GM18508 (cell line): ENCODE measurements at regions not wholly inside any gene's neighbourhood (a gene's known extent, or its start where the extent isn't known, plus 50 kb on each side); places are given as distances from the start of the nearest gene placed in this dataset.
"Not testable (repeated sequence)": the region's sequence is repeated elsewhere in the genome, so short reads cannot be mapped to it uniquely, and the experiment has no call there.

ENCODE experiments used
- ATAC-seq: cut with Tn5 transposase; IDR thresholded peaks from one replicate; pipeline ENCODE4 v1.9.1; 2021; ENCODE audit warnings: moderate number of reproducible peaks; ENCODE audit not compliant: insufficient read depth, unreplicated experiment

DNA sequence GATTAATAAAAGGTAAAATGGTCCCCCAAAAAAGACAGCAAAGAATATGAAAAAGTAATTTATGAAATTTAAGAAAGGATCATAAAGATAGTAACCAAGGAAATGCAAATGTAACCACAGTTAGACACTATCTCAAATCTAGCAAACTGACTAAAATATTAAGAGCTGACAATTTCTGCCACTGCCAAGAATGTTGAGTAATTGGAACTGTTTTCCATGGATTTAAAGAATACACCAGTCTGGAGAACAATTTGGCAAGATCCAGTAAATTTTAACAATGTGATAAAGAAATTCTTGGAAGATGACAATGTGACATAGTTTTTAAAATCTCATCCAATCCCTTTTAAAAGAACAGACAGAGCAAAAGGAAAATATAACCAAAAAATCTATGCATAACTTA lies 798.0 kb upstream of the MGAT4C start:
- ATAC-seq: no peak

DNA sequence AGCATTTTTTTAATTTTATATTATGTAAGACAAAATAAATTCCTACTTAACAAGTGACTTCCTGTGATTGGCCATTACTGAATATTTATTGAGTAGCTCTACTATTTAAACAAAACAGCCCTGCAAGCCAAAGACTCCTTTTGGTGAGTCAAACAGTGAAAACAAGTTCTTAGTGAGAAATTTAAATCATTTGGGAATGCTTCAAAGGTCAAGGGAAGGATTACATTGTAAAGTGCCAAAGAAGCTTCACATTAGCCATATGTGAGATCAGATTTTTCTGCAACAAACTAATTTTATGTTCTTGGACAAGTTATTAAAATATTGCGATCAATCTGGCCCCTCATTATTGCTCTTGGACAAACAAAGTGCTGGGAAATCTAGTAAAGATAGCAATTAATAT lies 795.4 kb upstream of the MGAT4C start:
- no peak for ATAC-seq

DNA sequence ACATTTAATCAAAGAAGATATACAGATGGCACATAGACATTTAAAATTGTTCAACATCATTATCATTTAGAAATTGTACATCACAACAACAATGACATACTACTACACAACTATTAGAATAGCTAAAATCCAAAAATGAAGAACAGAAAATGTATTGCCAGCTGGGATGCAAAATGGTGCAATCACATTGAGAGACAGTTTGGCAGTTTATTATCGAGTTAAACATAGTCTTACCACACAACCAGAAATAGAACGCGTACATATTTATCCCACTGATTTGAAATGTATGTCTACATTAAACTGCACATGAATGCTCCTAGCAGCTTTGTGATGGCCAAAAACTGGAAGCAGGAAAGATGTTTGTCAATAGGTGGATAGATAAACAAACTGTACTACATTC lies 791.5 kb upstream of the MGAT4C start:
- ATAC-seq: no peak

DNA sequence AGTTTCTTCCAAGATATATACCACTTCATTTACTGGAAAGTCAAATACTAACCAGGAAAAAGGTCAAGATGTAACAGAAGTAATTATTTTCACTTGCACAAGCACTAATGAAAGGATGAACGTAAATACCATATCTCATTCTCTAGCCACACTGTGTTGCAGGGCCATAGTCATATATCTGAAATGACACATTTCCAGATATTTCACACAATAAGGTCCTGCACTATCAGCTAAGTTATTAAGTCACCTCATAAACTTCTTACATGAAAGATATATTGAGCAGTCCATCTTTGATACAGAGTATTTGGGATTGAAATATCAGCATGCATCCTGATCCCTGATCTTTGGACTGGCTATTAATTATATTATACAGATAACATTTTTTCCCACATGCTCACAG lies 783.3 kb upstream of the MGAT4C start:
- ATAC-seq: no peak

DNA sequence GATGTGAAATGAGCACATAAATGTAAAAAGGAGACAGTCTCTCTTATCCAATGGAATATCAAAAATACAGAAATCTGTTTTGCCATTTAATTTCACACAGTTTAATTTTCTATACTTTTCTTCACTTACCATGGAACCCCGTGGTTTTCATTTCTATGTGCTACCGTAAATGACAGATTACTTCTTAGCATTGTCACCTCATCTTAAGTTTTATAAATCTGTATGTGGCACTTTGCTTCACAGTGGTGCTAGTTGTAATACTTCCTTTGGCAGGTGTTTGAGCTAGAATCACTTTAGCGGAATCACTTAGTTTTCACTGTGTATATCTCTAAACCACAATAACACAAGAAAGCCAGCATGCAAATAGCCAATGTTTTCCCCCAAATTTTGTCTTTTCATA lies 781.9 kb upstream of the MGAT4C start:
- ATAC-seq: no peak

DNA sequence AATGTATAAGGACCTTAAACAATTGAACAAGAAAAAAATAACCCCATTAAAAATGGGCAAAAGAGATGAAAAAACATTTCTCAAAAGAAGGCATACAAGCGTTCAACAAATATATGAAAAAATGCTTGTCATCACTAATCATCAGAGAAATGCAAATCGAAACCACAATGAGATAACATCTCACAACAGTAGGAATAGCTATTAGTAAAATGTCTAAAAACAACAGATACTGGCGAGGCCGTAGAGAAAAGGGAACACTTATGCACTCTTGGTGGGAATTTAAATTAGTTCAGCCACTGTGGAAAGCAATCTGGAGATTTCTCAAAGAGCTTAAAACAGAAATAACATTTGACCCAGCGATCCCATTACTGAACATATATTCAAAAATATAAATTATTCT lies 769.8 kb upstream of the MGAT4C start:
- ATAC-seq: no peak

DNA sequence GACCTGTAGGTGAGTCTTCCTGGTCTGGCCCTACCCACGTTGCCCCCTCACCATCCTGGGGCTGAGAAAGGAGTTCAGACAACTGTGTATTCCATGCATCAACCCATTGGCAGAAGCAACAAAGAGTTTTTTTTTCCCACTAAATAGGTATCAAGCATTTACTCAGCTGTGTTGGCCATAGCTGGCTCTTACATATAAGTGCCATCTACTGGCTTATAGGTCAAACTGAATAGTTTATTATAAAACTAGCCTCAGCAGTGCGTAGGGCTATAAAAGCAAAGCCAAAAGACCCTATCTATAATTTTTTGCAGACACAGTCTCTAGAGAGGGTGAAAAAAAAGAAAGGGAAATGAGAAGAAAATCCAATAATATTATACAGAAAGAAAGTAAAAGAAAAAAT lies 765.2 kb upstream of the MGAT4C start:
- no peak for ATAC-seq

DNA sequence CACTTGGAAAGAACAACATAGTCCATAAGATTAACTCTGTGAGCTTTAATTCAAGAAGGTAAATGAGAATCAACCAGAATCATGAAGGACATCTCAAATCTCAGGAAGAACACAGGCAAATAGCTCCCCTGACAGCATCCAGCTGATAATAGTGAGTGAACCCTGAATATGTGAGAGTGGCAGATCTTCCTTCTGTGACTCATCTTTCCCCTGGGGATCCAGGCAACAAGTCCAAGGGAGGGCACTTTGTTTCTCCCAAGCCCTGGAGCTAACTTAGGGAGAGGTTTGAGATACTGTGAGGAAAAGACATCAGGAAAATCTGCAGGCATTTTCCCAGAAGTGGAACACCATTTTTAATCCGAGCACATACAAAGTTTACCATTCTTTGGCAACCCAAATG lies 763.9 kb upstream of the MGAT4C start:
- ATAC-seq: no peak

DNA sequence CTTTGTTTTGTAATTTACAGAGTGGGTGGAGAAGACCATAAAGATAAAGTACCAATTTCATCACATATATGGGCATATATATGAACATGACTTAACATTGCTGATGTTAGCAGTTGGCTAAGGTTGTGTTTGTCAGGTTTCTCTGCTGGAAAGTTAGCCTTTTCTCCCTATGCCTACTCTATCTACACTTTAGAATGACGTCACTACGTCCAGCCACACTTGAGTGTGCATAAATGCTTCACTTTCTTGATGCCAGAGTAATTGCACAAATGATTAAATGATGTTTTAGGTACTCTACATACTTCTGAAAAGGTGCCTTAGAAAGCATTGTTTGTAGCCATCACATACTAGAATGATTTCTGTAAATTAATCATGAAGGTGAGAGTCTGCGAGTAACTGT lies 759.2 kb upstream of the MGAT4C start:
- no peak for ATAC-seq

DNA sequence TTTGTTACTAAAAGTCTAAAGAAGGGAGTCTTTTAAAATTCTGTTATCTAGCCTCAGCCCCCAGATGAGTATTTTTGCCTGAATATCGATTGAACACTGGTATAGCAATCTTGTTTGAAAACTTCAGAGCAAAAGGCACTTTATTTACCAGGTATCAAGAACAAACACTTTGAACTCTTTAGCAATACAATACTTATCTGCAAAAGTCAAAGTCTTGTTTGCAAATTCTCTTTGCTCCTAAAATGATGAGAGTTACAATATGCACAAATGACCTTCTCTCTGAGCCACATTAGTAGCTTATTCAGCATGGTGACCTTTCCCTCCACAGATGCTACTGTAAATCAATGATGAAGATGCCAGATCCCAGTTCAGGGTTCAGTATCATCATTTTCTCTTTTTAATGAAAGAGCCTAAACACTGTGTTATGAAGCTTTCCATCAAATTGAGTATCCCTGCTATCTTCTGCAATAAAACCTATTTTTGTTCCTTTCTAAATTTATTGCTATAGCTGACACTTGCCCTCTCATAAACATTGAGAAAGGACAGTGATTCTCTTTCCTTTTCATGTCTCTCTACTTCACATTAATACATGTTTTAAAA lies 752.7 kb upstream of the MGAT4C start:
- ATAC-seq: no peak

DNA sequence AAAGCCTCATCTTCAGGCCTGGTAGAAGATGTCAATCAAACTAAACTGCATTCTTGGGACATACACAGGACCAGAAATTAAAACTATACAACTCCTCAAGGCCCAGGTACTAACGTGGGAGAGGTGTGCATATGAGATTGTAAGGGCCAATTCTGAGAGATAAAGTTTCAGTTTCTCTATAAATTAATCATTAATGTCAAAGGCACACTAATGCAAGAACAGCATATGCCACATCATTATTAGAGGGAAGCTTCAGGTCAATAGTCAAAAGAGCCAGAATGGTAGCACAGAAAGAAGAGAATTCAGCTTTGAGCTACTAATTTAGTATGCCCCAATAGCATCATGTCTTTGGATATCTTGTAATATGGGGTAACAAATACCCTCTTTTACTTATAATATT lies 744.9 kb upstream of the MGAT4C start:
- ATAC-seq: no peak

DNA sequence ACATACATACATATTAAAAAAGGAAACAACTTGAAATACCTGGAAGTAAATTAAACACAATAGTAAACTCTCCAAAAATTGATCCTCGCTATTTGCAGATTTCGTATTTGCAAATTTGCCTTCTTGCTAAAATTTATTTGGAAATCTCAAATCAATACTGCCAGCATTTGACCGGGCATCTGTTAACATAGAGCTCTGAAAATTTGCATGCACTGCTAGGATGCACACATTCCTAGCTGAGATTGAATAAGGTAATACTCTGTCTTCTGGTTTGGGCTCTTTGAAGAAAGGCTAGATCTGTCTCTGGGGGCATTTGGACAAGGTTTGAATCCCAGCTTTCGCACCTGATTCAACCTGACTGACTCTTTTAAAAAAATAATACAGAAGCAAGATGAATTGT lies 729.1 kb upstream of the MGAT4C start:
- ATAC-seq: no peak

DNA sequence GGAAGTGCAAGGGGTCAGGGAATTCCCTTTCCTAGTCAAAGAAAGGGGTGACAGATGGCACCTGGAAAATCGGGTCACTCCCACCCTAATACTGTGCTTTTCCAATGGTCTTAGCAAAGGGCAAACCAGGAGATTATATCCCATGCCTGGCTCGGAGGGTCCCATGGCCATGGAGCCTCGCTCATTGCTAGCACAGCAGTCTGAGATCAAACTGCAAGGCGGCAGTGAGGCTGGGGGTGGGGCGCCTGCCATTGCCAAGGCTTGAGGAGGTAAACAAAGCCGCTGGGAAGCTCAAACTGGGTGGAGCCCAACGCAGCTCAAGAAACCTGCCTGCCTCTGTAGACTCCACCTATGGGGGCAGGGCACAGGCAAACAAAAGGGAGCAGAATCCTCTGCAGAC lies 714.4 kb upstream of the MGAT4C start:
- ATAC-seq: not testable (repeated sequence)

DNA sequence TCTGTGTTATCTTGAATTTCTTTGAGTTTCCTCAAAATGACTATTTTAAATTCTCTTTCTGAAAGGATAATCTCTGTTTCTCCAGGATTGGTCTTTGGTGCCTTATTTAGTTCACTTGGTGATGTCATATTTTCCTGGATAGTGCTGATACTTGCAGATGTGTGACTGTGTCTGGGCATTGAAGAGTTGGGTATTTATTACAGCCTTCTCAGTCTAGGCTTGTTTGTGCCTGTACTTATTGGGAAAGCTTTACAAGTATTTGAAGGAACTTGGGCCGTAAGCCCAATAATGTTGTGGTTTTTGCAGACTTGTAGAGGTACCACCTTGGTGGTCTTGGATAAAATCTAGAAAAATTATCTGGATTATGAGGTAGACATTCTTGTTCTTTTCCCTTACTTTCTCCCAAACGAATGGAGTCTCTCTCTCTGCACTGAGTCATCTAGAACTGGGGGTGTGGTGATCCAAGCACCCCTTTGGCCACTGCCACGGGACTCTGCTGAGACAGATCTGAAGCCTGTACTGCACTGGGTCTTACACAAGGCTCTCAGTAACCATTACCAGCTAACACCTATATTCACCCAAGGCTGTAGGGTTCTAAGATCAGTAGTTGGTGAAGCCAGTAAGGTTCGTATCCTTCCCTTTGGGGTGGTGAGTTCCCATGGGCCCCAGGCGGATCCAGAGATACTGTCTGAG lies 703.7 kb upstream of the MGAT4C start:
- ATAC-seq: no peak

DNA sequence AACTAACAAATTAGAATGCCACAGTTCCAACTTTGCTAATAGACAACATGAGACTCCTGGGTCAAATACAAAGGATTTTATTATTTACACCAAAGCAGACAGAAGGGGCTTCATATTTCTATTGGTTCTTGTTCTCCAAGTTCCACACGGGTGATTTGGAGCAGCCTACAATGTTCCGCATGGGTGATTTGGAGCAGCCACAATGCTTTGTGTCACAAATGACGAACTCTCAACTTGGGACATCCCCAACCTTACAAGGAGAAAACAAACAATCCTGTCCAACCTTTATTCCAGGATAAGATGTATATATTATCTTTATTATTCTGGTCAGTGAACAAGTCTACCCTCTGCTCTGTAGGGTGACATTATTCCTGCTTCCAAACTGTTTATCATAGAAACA lies 694.3 kb upstream of the MGAT4C start:
- ATAC-seq: no peak

DNA sequence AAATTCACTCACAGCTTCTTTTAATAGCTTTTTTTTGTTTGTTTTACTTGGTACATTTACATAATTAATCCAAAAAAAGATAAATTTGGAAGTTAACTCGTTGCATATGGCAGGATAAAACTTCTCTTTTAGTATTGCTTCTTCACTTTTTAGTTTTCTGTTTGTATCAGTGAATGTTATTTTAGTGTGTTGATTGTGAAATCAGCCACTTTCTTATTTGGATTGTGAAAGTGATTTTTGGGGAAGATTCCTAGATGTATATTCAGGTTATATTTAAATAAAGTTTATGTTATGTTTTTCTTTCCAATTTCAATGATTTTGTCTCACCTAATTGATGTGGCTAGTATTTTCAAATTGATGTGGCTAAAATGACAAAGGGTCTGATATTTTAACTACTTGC lies 693.9 kb upstream of the MGAT4C start:
- no peak for ATAC-seq

DNA sequence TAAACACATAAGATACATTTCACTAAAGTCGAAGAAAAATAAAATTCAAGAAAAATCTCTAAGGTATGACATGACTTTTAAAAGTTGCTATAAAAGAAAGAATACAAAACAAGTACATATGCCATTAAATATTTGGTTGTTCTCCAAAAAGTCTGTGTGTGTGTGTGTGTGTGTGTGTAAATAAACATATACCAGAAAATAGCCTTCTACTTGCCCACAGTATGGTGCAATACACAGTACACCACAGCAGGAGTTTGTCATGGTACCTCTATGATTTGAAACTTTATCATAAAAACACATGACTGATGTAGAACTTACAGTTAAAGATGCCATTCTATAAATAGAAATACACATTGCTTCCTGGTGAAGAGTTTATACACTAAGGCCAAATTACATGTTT lies 692.7 kb upstream of the MGAT4C start:
- no peak for ATAC-seq

DNA sequence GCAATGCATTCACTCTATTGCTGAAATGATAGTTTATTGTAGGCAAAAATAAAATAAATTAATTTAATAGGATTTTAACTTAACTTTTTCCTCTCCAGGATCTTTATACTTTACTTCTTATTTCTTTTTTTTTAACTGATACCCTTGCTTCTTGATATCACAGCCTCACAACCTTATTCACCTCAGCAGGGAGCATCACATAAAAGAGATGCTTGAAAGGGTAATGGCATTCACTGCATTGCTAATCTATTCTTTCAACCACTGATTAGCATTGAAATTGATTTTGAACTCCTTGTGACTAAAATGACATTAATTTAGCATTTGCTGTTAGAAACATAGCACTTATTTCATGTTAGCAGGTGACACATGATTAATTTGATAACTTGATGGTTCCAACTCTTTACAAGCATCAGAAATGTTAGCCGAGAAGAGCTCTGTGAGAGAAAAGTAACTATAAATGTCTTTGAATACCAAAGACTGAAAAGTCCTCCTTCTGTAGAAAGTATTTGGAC lies 689.5 kb upstream of the MGAT4C start:
- no peak for ATAC-seq

DNA sequence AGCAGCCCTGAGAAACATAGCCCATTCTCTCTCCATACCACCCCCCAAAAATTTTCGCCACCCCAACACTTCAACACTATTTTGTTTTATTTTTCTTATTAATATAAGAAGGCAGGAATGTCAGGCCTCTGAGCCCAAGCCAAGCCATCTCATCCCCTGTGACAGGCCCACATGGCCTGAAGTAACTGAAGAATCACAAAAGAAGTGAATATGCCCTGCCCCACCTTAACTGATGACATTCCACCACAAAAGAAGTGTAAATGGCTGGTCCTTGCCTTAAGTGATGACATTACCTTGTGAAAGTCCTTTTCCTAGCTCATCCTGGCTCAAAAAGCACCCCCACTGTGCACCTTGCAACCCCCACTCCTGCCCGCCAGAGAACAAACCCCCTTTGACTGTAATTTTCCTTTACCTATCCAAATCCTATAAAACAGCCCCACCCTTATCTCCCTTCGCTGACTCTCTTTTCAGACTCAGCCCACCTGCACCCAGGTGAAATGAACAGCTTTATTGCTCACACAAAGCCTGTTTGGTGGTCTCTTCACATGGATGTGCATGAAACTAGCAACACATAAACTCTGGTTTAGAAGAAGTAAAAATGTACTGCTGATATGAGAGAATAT lies 688.1 kb upstream of the MGAT4C start:
- not testable (repeated sequence) for ATAC-seq

DNA sequence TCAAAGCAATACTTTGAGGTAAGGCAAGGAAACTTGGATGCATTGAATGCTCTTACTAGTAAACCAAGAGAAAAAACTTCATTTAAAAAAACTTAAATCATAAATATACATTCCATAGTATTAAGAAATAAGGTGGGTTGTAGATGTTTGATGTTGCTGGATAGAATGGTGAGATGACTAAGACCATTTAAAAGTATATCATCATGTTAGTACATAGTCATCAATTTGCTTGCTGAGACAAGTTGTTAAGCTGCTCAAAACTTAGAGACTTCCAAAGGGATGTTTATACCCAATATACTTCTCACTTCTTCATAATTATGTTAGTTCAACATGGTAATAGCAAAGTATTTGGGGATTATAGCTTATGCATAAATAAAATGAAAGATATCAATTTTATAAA lies 675.5 kb upstream of the MGAT4C start:
- no peak for ATAC-seq

DNA sequence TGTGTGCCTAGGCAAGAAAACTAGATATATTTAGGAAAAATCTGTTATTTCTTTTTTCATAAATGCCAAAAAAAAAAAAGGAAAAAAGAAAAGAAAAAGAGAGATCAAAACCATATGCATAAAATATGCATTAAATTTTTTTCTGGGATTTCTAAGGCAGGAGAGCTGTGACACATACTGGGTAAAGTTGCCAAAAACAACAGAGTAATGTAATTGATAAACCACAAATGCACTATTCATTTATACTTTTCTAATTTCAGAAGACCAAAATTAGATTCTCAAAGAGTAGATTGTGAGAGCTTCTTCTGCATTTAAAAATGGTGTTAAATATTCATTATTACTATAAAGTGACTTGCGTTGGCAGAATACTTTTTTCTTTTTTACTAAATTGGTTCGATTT lies 673.8 kb upstream of the MGAT4C start:
- ATAC-seq: no peak

DNA sequence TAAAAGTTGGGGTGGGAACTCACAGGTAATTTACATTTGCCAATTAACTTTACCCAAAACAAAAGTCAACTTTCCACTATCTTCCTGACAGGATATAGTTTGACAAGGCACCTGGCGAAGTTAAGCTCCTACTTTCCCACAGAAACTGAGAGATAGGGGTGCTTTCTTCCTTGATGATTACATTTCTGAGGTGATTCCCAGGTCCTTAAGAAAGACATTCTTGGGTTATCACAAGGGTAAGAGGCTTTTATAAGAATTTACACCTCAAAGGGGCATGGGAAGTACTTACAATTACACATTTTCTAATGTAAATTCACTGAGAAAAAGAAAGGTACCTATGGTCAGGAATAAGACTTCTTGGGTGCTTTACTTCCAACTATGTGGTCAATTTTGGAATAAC lies 660.9 kb upstream of the MGAT4C start:
- no peak for ATAC-seq
